HepG2 (cell line): ENCODE measurements at regions not wholly inside any gene's neighbourhood (a gene's known extent, or its start where the extent isn't known, plus 50 kb on each side); places are given as distances from the start of the nearest gene placed in this dataset.

Experiments
- ATAC-seq: fragments of 200-7000 bp; cut with Tn5 transposase; 3 replicates; pipeline ENCODE4 v1.9.1; 2020; ENCODE audit warnings: mild to moderate bottlenecking, moderate library complexity
- BruUV-seq: library from RNA; stranded (reverse); fragments of 400-500 nt; replicated peaks from 2 replicates; lab custom pipeline; 2021; lab: Mats Ljungman, UMichigan
- CTCF ChIA-PET: fragments of 300-600 bp; formaldehyde crosslinking; extraction: SDS; loops from one replicate; lab custom pipeline; 2021; ENCODE audit warnings: low total read pairs, inconsistent platforms, low intra/inter-chr PET ratio; lab: Yijun Ruan, JAX
- POLR2A ChIA-PET: fragments of 350-600 bp; sonication (Branson Sonifier 250); formaldehyde crosslinking; loops from one replicate; lab custom pipeline; 2020; ENCODE audit warnings: antibody characterized with exemption, inconsistent platforms; lab: Yijun Ruan, JAX
- DNase-seq: peaks from one replicate; pipeline ENCODE4 v3.0.0-alpha.2; 2015; ENCODE audit warnings: low spot score
- FAIRE-seq: peaks from 3 replicates; lab custom pipeline; 2011; peaks lifted over from hg19 to GRCh38; lab: Jason Lieb, UNC
- H2AFZ ChIP-seq: one replicate; pipeline ENCODE4 v1.6.1; 2011; ENCODE audit warnings: low read length, inconsistent platforms
- H3K27ac ChIP-seq: fragments of 300-600 bp; 3 replicates; pipeline ENCODE4 v1.8.0; 2011; ENCODE audit warnings: mixed run types, mild to moderate bottlenecking, mixed read lengths, low read length, inconsistent platforms; ENCODE audit not compliant: insufficient read depth; ENCODE audit errors: extremely low read length
- H3K27me3 ChIP-seq, 2 experiments: fragments of 200-600 bp in 1 of 2; 2 replicates in 1 of 2; 3 replicates in 1 of 2; pipeline versions ENCODE4 v1.6.0 to v1.8.0; 2011; ENCODE audit warnings: low read length in 2 of 2, mild to moderate bottlenecking in 2 of 2, moderate library complexity in 2 of 2, inconsistent platforms in 1 of 2; ENCODE audit not compliant: insufficient read depth in 2 of 2, control insufficient read depth in 1 of 2
- H3K36me3 ChIP-seq, 2 experiments: fragments of 200-600 bp in 1 of 2; replicated peaks in 1 of 2; 2 replicates in 1 of 2; 3 replicates in 1 of 2; pipeline versions ENCODE4 v1.5.1 to v1.8.0; 2011; ENCODE audit warnings: low read length in 2 of 2, inconsistent platforms in 1 of 2; ENCODE audit not compliant: insufficient read depth in 2 of 2, control insufficient read depth in 1 of 2
- H3K4me1 ChIP-seq: 2 replicates; pipeline ENCODE4 v1.5.1; 2012; ENCODE audit warnings: low read length, inconsistent platforms; ENCODE audit not compliant: insufficient read depth
- H3K4me2 ChIP-seq: 2 replicates; pipeline ENCODE4 v1.6.0; 2011; ENCODE audit warnings: low read depth, low read length, inconsistent platforms
- H3K4me3 ChIP-seq, 3 experiments: fragments of 200-600 bp in 1 of 3; sonication (generic), shearing (Covaris generic) in 1 of 3; replicated peaks in 1 of 3; 2 replicates each; pipeline ENCODE4 v1.5.1; 2011 to 2016; ENCODE audit warnings: low read length in 3 of 3, inconsistent platforms in 2 of 3, low read depth in 2 of 3, mild to moderate bottlenecking in 2 of 3, control low read depth in 1 of 3, mixed read lengths in 1 of 3; ENCODE audit not compliant: insufficient read depth in 1 of 3
- H3K79me2 ChIP-seq: one replicate; pipeline ENCODE4 v1.6.1; 2011; ENCODE audit warnings: low read length, inconsistent platforms; ENCODE audit not compliant: insufficient read depth
- H3K9ac ChIP-seq: 2 replicates; pipeline ENCODE4 v1.6.0; 2011; ENCODE audit warnings: mild to moderate bottlenecking, low read depth, low read length, inconsistent platforms; ENCODE audit not compliant: insufficient read depth
- H3K9me3 ChIP-seq: 2 replicates; pipeline ENCODE4 v1.5.1; 2012; ENCODE audit warnings: mild to moderate bottlenecking, low read length
- H4K20me1 ChIP-seq: 2 replicates; pipeline ENCODE4 v1.6.0; 2011; ENCODE audit warnings: inconsistent platforms, mild to moderate bottlenecking, low read length, moderate library complexity; ENCODE audit not compliant: insufficient read depth
- ARID2 ChIP-seq: sonication (generic); formaldehyde crosslinking; IDR thresholded peaks from 2 replicates; pipeline ENCODE4 v1.8.1; 2022; ENCODE audit warnings: mild to moderate bottlenecking, missing genetic modification reagents, borderline replicate concordance
- ARNTL ChIP-seq: sonication (generic); formaldehyde crosslinking; IDR thresholded peaks from 2 replicates; pipeline ENCODE4 v1.4.0; 2020; ENCODE audit warnings: mild to moderate bottlenecking, missing genetic modification reagents
- HNF4A ChIP-seq: sonication (generic); formaldehyde crosslinking; IDR thresholded peaks from 2 replicates; pipeline ENCODE4 v1.4.0; 2020; ENCODE audit warnings: missing genetic modification reagents
- KDM1A ChIP-seq: IDR thresholded peaks from 2 replicates; pipeline ENCODE4 v1.6.1; 2016; ENCODE audit warnings: missing compliant biosample characterization
- MAFF ChIP-seq: IDR thresholded peaks from 2 replicates; pipeline ENCODE4 v1.6.1; 2011; ENCODE audit warnings: low read depth, low read length, improper control_type of control experiment
- MAFK ChIP-seq, 2 experiments: IDR thresholded peaks in 1 of 2; conservative IDR thresholded peaks in 1 of 2; 2 replicates each; pipeline ENCODE4 v1.6.1; 2011; ENCODE audit warnings: improper control_type of control experiment in 2 of 2, low read length in 2 of 2
- MBD4 ChIP-seq: IDR thresholded peaks from 2 replicates; pipeline ENCODE4 v1.6.1; 2012; ENCODE audit warnings: low read length, inconsistent platforms, borderline replicate concordance
- RFX5 ChIP-seq: IDR thresholded peaks from 2 replicates; pipeline ENCODE4 v1.6.1; 2011; ENCODE audit warnings: low read depth, low read length, improper control_type of control experiment
- RNF2 ChIP-seq: fragments of 450-650 bp; conservative IDR thresholded peaks from 2 replicates; pipeline ENCODE4 v1.6.1; 2016; ENCODE audit warnings: low read depth
- SP5 ChIP-seq: IDR thresholded peaks from 2 replicates; pipeline ENCODE4 v1.6.1; 2016; ENCODE audit warnings: low read depth, borderline replicate concordance
- SRY ChIP-seq: sonication (generic); formaldehyde crosslinking; IDR thresholded peaks from 2 replicates; pipeline ENCODE4 v1.8.0; 2022; ENCODE audit warnings: mild to moderate bottlenecking, missing genetic modification reagents
- THAP11 ChIP-seq: IDR thresholded peaks from 2 replicates; pipeline ENCODE4 v1.6.1; 2016; ENCODE audit warnings: missing biosample characterization, missing genetic modification reagents
- ZBTB1 ChIP-seq: sonication (generic); formaldehyde crosslinking; IDR thresholded peaks from 2 replicates; pipeline ENCODE4 v1.4.0; 2020; ENCODE audit warnings: missing genetic modification reagents, borderline replicate concordance
- ZMYM2 ChIP-seq: sonication (generic); formaldehyde crosslinking; IDR thresholded peaks from 2 replicates; pipeline ENCODE4 v1.8.0; 2022; ENCODE audit warnings: mild to moderate bottlenecking, missing genetic modification reagents
- ZNF101 ChIP-seq: sonication (generic); formaldehyde crosslinking; IDR thresholded peaks from 2 replicates; pipeline ENCODE4 v1.4.0; 2020; ENCODE audit warnings: mild to moderate bottlenecking, low read depth, missing genetic modification reagents, borderline replicate concordance
- ZNF143 ChIP-seq: sonication (generic); formaldehyde crosslinking; IDR thresholded peaks from 2 replicates; pipeline ENCODE4 v1.4.0; 2020; ENCODE audit warnings: missing genetic modification reagents
- ZNF292 ChIP-seq: sonication (generic); formaldehyde crosslinking; IDR thresholded peaks from 2 replicates; pipeline ENCODE4 v1.8.1; 2022; ENCODE audit warnings: mild to moderate bottlenecking, low read depth, missing genetic modification reagents, borderline replicate concordance
- ZNF737 ChIP-seq: sonication (generic); formaldehyde crosslinking; IDR thresholded peaks from 2 replicates; pipeline ENCODE4 v1.5.0; 2020; ENCODE audit warnings: missing genetic modification reagents, mild to moderate bottlenecking, borderline replicate concordance
- ZSCAN22 ChIP-seq: sonication (generic); formaldehyde crosslinking; IDR thresholded peaks from 2 replicates; pipeline ENCODE4 v1.4.0; 2020; ENCODE audit warnings: mild to moderate bottlenecking, missing genetic modification reagents
- WGBS: methylation state at CpG from one replicate; pipeline ENCODE4 v1.1.6; 2017; ENCODE audit warnings: low lambda C conversion rate; 5-methylcytosine and 5-hydroxymethylcytosine counted together
- in situ Hi-C: cut with HindIII; loops from 2 replicates; pipeline ENCODE4 v1.10.0; 2017; ENCODE audit warnings: low pct_unique_long_range_greater_than_20kb; ENCODE audit not compliant: extremely low pct_ligation_motif_present
- intact Hi-C: fragments of 100-400 bp; cut with micrococcal nuclease; formaldehyde crosslinking; loops from one replicate; pipeline ENCODE4 v1.10.0; 2022; ENCODE audit not compliant: unreplicated experiment
- TF ChIP-seq, protein P1 (sequence below): sonication (generic); formaldehyde crosslinking; IDR thresholded peaks from 2 replicates; pipeline ENCODE4 v1.4.0; 2020; ENCODE audit warnings: missing genetic modification reagents

GRCh38 chr4:14646831-14647230, 355.4 kb upstream of the CPEB2 start (continued):
- no peak for TF ChIP-seq ARNTL

GRCh38 chr4:14650127-14650526, 352.2 kb upstream of the CPEB2 start:
- intact Hi-C loops, result no loop called here
- ChIA-PET CTCF (no interaction called here), POLR2A (no interaction called here)
- FAIRE-seq (no peak), DNase-seq (no peak), ATAC-seq (no peak)
- Histone ChIP-seq H3K4me3 (no peak overlapping the region), H3K9me3 (peaks cover 88% of the 10 kb centered on the region), H3K27me3 (no peaks in the 10 kb centered on the region; a peak in 1 of 5 replicates), H2AFZ (no peak overlapping the region), H3K4me1 (no peaks in the 10 kb centered on the region), H4K20me1 (no peaks in the 10 kb centered on the region), H3K79me2 (no peaks in the 10 kb centered on the region), H3K9ac (no peak overlapping the region), H3K27ac (no peak overlapping the region), H3K36me3 (no peaks in the 10 kb centered on the region), H3K4me2 (no peak overlapping the region)
- no TSS peak for BruUV-seq
- TF ChIP-seq MAFK (conservative IDR thresholded peaks at IDR 0.05 in 1 of 2, IDR thresholded peaks at IDR 0.05 in 1 of 2; ENCODE audit: low read length in 2 of 2) (peak in 1 of 2 experiments; percentile 25; a peak in 2 of 4 replicates), ZNF101 (no peak), RNF2 (no peak), MAFF (no peak), ZBTB1 (no peak)
- 29% methylated on average over 2 of the region's 2 CpGs for WGBS
- in situ Hi-C loops, result no loop called here

GRCh38 chr4:14652522-14652921, 349.8 kb upstream of the CPEB2 start:
- FAIRE-seq, result no peak
- BruUV-seq, result no TSS peak
- Histone ChIP-seq H3K36me3 (no peaks in the 10 kb centered on the region), H3K27me3 (no peaks in the 10 kb centered on the region; a peak in 1 of 5 replicates), H3K27ac (no peak overlapping the region), H3K4me1 (no peaks in the 10 kb centered on the region), H3K79me2 (no peaks in the 10 kb centered on the region), H3K4me2 (no peak overlapping the region), H3K9me3 (peaks cover 81% of the 10 kb centered on the region), H3K9ac (no peak overlapping the region), H4K20me1 (no peaks in the 10 kb centered on the region), H3K4me3 (no peak overlapping the region), H2AFZ (no peak overlapping the region)
- WGBS, result 0% methylated on average over 2 of the region's 2 CpGs
- no peak for DNase-seq
- in situ Hi-C loops, result no loop called here
- ATAC-seq, result no peak
- ChIA-PET CTCF (no interaction called here), POLR2A (no interaction called here)
- intact Hi-C loops, result no loop called here
- TF ChIP-seq, protein P1, sequence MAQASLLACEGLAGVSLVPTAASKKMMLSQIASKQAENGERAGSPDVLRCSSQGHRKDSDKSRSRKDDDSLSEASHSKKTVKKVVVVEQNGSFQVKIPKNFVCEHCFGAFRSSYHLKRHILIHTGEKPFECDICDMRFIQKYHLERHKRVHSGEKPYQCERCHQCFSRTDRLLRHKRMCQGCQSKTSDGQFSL (CRISPR knock-in tag), result no peak
- TF ChIP-seq ZNF292 (CRISPR knock-in tag), result no peak
- TF ChIP-seq RFX5, result no peak
- no peak for TF ChIP-seq SP5 (CRISPR knock-in tag)
- no peak for TF ChIP-seq ZMYM2
- no peak for TF ChIP-seq ARID2 (CRISPR knock-in tag)
- no peak for TF ChIP-seq ZNF737
- no peak for TF ChIP-seq ZNF143
- TF ChIP-seq KDM1A (CRISPR knock-in tag), result no peak
- no peak for TF ChIP-seq HNF4A (CRISPR knock-in tag)
- TF ChIP-seq THAP11 (CRISPR knock-in tag), result no peak
- TF ChIP-seq SRY (CRISPR knock-in tag), result no peak
- TF ChIP-seq MBD4, result no peak
- TF ChIP-seq ZSCAN22 (CRISPR knock-in tag), result no peak
